ENCODE measurements at regions not wholly inside any gene's neighbourhood (a gene's known extent, or its start where the extent isn't known, plus 50 kb on each side); places are given as distances from the start of the nearest gene placed in this dataset.

- TF ChIP-seq CTCF (IDR thresholded peaks at IDR 0.05) = no peak
- Histone ChIP-seq H3K79me2 (ENCODE audit: insufficient read depth, low read length) (no peaks in the 10 kb centered on the region), H3K27ac (ENCODE audit: low read depth in 1 of 2, low read length in 2 of 2) (no peak overlapping the region), H4K20me1 (ENCODE audit: insufficient read depth, low read length) (no peaks in the 10 kb centered on the region), H3K4me1 (ENCODE audit: control insufficient read depth in 1 of 2, insufficient read depth in 2 of 2, low read length in 2 of 2) (no peaks in the 10 kb centered on the region), H3K9me3 (replicated peaks in 1 of 2; ENCODE audit: control insufficient read depth in 1 of 2, insufficient read depth in 1 of 2, low read length in 2 of 2) (peaks cover 0 to 12% of the 10 kb centered on the region in 2 donors), H3K4me3 (replicated peaks in 1 of 3; ENCODE audit: low read depth in 2 of 3, low read length in 3 of 3) (no peak overlapping the region), H3K9ac (ENCODE audit: insufficient read depth, low read length, poor library complexity, severe bottlenecking) (no peak overlapping the region), H2AFZ (ENCODE audit: insufficient read depth, low read depth, low read length, poor library complexity, severe bottlenecking) (no peak overlapping the region), H3K36me3 (replicated peaks in 1 of 2; ENCODE audit: control insufficient read depth in 1 of 2, insufficient read depth in 2 of 2, low read length in 2 of 2) (no peaks in the 10 kb centered on the region), H3K4me2 (replicated peaks; ENCODE audit: extremely low read depth, low read length, poor library complexity, severe bottlenecking) (no peak overlapping the region), H3K27me3 (ENCODE audit: control insufficient read depth in 2 of 2, insufficient read depth in 2 of 2, low read length in 2 of 2) (no peaks in the 10 kb centered on the region)
- Mint-ChIP-seq H3K27ac (no peak overlapping the region), H3K4me1 (no peaks in the 10 kb centered on the region), H3K9me3 (peaks cover 6 to 17% (median 14%) of the 10 kb centered on the region in 7 donors), H3K36me3 (no peaks in the 10 kb centered on the region), H3K4me3 (no peak overlapping the region), H3K27me3 (ENCODE audit: low read depth in 3 of 3) (peaks cover 1 to 5% (median 3%) of the 10 kb centered on the region in 3 donors)
- WGBS (ENCODE audit: insufficient coverage) = 80% methylated on average over 1 of the region's 1 CpG
- intact Hi-C loops (cut with micrococcal nuclease) = no loop called here
- no peak for DNase-seq
These were observed 54.0 kb upstream of the IPO9 start for GRCh38 chr1:201774983-201775344.

GRCh38 chr1:201775380-201775779 lies 53.6 kb upstream of the IPO9 start:
- H2AFZ ChIP-seq (ENCODE audit: insufficient read depth, low read depth, low read length, poor library complexity, severe bottlenecking) = no peak overlapping the region
- intact Hi-C loops (cut with micrococcal nuclease) = no loop called here
- H3K9me3 ChIP-seq (replicated peaks in 1 of 2; ENCODE audit: control insufficient read depth in 1 of 2, insufficient read depth in 1 of 2, low read length in 2 of 2) = peaks cover 0 to 12% of the 10 kb centered on the region in 2 donors
- H4K20me1 ChIP-seq (ENCODE audit: insufficient read depth, low read length) = no peaks in the 10 kb centered on the region
- no peak for TF ChIP-seq CTCF (IDR thresholded peaks at IDR 0.05)
- H3K79me2 ChIP-seq (ENCODE audit: insufficient read depth, low read length) = no peaks in the 10 kb centered on the region
- H3K4me2 ChIP-seq (replicated peaks; ENCODE audit: extremely low read depth, low read length, poor library complexity, severe bottlenecking) = no peak overlapping the region
- H3K4me3 ChIP-seq (replicated peaks in 1 of 3; ENCODE audit: low read depth in 2 of 3, low read length in 3 of 3) = no peak overlapping the region
- 100% methylated on average over 1 of the region's 3 CpGs for WGBS (ENCODE audit: insufficient coverage)
- Mint-ChIP-seq H3K27me3 (ENCODE audit: low read depth in 3 of 3) (peaks cover 0 to 5% (median 1%) of the 10 kb centered on the region in 3 donors), H3K4me1 (no peaks in the 10 kb centered on the region), H3K27ac (no peak overlapping the region), H3K4me3 (no peak overlapping the region), H3K9me3 (peaks cover 6 to 17% (median 13%) of the 10 kb centered on the region in 7 donors), H3K36me3 (no peaks in the 10 kb centered on the region)
- no peak overlapping the region for H3K27ac ChIP-seq (ENCODE audit: low read depth in 1 of 2, low read length in 2 of 2)
- DNase-seq = no peak
- no peaks in the 10 kb centered on the region for H3K4me1 ChIP-seq (ENCODE audit: control insufficient read depth in 1 of 2, insufficient read depth in 2 of 2, low read length in 2 of 2)
- H3K36me3 ChIP-seq (replicated peaks in 1 of 2; ENCODE audit: control insufficient read depth in 1 of 2, insufficient read depth in 2 of 2, low read length in 2 of 2) = no peaks in the 10 kb centered on the region
- no peak overlapping the region for H3K9ac ChIP-seq (ENCODE audit: insufficient read depth, low read length, poor library complexity, severe bottlenecking)
- no peaks in the 10 kb centered on the region for H3K27me3 ChIP-seq (ENCODE audit: control insufficient read depth in 2 of 2, insufficient read depth in 2 of 2, low read length in 2 of 2)

Measured in CD14-positive monocyte (primary cell).